AML-193 (cell line): ENCODE measurements at regions not wholly inside any gene's neighbourhood (a gene's known extent, or its start where the extent isn't known, plus 50 kb on each side); places are given as distances from the start of the nearest gene placed in this dataset.

Experiments
- DNase-seq, 2 experiments: peaks; one replicate each; lab custom pipeline; 2025; lab: John Stamatoyannopoulos, UW

DNA sequence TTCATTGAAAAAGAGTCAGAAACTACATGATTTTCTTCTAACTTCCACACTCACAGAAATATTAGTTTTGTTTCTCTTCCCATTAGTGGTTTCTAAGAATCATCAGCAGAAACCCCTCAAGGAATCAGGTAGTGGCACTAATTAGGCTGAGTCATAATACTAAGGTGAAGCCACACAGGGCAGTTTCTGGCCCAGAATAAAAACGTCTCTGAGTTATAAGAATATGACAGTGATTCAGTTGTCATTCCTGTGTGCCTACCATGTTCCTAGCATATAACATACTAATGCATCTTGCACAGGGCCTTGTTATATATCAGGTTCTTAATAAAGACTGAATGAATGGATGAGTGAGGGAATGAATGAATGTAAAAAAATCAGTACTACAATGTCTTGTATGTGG, 206.0 kb upstream of the PLEKHG7 start:
- DNase-seq: no peak

DNA sequence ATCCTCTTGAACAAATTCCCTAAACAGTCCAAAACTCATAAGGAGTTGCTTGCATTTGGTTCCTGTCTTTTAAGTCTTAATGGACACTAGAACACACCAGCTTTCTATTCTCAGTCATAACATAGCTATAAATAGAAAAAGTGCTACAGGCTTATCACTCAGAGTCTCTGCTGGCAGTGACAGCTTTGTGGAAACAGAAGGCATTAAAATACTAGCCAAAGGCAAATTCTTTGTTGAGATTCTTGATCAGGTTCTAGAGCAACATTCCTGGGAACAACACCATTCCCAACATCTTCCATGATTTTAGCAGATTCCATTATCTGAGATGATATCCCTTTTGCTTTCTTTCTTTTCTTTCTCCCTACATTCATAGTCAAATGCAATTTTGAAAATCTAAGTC, 207.7 kb upstream of the PLEKHG7 start:
- DNase-seq: no peak

DNA sequence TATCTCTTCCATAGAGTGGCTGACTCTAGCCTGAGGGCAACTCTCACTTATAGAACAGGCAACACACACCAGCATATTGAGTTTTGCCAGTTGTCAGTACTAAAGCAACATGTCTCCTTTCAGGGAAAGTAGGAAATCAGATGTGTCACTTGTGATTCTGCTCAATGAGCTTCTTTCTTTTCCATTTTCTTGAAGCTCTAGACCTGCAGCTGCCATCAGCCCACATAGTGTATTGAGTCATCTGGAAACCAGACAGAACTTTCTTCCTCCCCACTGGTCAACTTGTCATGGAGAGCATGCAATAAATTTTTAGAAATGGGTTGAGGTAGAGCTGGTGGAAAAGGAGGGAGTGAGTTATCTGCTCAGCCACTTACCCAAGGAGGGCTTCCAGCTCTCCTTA, 209.0 kb upstream of the PLEKHG7 start:
- DNase-seq: no peak

DNA sequence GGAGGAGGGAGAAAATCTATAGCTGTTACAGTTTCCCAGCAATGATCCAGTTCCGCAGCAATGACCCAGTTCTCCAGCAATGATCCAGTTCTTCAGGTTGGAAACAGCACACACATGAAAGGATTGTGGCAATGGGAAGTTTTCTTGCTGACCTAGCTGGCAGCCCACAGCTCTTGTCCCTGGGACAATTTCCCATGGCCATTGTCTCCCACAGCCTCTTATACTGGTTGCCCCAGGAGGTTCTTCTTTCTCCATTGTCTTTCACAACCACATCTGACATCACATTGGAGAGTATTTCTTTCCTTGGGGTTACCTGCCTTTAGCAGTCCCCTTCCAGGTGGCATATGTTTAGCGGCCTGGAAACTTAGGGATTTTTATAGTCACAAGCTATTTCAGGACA, 209.8 kb upstream of the PLEKHG7 start:
- no peak for DNase-seq

DNA sequence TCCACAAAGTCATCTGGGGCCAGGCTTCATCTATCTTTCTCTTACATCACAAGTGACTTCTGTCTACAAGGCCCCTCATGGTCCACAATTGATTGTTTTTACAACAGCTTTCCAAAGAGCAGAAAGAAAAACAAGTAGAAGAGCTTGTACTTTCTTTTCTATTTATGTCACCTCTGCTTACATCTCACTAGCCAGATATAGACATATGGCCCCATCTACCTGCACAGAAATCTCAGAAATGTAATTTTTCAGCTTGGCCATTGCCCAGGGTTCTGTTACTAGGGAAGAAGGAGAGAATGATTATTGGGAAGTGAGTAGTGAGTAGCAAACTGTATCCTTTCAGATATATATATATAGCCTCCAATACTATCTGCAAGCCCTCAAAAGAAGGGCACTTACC, 210.5 kb upstream of the PLEKHG7 start:
- DNase-seq: no peak

DNA sequence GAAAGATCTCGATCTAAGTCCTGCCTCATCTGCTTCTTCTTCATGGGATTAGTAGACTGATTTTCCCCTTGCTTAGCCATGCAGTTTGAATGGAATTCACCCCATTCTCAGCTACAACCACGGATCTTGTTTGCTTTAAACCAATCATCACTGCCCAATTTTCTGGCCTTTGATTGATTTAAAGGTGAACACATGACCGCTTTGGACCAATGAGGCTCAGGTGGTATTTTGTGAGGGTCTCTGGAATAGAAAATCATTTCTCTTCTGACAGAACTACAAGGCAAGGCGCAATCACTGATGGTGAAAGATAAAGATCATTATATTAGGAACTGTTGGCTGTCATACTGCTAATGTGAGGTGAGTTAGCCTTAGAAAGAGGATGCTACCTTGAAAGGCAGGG, 213.0 kb upstream of the PLEKHG7 start:
- DNase-seq: no peak

DNA sequence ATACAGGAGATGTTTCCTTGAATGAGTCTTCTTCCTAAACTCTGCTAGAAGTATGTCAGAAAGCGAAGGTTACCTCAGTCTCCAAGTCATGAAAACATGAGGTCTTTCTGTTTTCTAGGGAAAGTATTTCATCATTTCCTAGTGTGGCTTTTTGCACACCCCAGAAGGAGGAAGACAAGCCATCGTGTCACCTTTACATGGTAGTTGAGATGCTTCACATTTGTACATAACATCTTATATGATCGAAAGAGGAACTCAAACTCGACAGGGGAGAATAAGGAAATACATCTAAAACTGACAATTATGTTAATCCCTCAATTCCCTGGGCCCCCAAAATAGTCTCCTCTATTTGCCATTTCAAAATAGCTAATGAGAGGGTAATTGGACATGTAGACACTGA, 214.1 kb upstream of the PLEKHG7 start:
- DNase-seq: peak; percentile 10 to 18

DNA sequence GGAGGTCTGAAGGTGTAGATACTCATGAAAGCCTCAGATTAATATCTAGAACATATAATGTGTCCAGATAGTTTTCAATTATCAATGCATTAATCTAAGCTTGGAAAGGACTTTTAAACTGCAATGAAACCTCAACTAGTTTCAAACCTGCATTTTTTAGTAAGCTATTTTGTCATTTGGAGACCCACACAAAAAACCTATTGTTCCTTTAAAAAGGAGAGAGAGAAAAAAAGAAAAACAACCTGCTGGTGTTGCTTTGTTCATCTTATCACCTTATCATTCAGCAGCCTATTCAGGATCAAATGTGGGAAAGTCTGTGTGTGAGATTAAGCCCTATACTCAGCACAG, 215.7 kb upstream of the PLEKHG7 start:
- no peak for DNase-seq

DNA sequence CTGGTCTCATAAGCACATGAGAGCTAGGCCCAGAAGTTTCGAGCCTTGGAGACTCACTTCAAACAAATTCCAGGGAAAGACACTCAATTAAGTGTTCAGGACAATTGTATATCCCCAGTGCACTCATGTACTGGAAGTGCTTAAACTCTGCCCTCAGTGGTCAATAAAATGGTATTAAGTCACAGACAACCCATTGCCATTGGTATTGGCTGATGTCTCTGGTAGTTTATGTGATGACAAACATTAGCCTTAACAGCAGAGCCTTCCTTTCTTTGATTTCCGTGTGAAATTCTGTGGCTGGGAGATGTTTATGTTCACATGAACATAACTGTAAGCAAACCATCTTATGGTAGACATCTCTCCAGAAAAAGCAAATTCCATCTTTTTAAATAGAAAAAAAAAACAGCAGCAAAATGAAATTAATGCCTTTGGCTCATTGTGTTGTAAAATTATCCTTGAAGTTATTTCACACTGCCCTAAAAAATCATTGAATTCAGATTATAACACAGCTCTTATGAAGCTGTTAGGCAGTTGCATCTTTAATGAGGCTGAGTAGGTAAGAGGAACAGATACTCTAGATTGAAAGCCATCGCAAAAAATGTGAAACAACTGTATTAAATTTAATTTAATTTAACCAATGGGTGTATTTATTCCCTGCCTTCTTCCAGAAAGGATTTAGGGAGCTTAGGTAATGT, 216.2 kb upstream of the PLEKHG7 start:
- DNase-seq: no peak

DNA sequence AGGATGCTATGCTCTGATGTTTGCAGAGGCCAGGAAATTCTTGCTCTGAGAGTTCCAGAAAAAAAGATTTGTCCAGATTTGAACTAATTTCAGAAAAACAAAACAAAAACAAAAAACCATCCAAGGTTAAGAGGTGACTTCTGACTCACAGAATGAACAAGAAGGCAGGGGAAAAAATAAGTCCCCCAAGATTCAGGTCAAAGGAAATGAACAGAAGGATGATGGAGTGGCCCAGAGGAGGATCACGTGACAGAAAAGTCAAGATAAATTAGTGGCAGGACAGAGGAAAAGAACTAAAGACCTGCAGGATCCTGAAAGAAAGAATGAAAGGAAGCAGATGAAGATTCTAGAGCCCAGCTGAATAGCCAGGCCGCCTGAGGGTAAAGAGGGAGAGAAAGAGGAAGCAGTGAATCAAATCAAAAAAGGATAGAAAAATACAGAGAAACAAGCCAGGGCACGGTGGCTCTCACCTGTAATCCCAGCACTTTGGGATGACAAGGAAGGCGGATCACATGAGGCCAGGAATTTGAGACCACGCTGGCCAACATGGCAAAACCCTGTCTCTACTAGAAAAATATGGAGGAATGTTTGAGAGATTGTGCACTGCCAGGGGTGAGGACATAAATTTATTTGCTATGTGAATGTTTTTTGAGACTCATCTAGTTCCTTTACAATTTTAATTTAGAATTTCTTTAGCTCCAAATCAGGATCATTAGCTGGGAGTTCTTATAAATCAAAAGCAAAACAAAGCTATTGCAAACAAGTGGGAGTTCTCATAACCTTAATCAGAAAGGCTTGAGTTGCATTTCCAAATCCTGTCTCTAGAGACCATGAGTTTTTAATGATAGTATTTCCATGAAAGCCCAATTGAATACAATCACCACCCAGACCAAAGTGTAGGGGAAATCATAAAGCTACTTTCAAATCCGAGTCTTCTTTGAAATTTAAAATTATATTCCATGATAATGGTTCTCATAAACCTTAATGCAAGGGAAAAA, 217.1 kb upstream of the PLEKHG7 start:
- no peak for DNase-seq

DNA sequence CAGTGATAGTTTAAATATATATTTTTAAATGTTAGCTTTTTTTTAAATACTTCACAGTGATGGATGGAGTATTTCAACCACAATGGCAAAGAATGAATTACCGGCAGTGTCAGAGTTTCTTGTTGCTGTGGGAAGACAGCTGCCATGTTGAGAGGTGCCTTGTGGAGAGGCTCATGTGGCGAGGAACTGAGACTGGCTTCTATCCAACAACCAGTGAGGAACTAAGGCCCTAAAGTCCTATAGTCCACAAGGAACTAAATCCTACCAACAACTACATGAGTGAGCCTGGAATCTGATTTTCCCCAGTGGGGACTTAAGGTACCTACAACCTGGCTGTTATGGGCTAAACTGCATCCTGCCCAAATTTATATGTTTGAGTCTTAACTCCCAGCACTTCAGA, 220.2 kb upstream of the PLEKHG7 start:
- DNase-seq: no peak

DNA sequence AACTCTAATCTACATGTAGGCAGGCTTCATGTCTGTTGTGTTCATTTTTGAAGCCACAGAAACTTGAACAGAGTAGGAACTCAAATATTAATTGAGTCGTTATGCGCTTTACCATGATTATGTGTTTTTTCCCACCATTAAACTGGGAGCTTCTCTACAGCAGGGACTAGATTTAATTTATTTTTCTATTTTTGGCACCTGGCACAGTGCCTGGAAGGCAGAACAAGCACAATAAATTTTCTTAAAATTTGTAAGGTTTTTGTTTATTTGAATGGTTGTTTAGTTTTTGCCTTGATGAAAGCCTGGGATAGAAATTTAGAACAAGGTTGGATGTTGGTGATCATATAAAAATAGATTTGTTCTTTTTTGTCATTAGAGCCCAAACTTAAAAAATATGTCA, 221.7 kb upstream of the PLEKHG7 start:
- DNase-seq: no peak

DNA sequence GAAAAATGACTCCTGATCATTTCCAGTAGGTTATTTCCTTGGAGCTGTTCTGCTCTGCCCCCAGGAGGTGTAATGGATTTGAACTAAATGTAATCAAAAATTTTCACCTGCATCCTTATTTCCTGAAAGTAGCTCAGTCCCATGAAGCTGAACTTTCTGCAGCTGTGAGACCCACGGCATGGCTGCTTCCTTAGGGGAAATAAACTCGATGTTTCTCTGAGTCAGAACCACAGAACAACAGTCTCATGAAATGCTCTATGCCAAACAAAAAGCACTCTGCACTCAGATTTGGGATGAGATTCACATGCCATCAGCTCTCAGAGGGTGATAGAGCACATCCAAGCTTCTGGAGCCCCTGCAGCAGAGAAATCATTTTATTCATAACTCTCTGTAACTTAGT, 224.1 kb upstream of the PLEKHG7 start:
- no peak for DNase-seq

DNA sequence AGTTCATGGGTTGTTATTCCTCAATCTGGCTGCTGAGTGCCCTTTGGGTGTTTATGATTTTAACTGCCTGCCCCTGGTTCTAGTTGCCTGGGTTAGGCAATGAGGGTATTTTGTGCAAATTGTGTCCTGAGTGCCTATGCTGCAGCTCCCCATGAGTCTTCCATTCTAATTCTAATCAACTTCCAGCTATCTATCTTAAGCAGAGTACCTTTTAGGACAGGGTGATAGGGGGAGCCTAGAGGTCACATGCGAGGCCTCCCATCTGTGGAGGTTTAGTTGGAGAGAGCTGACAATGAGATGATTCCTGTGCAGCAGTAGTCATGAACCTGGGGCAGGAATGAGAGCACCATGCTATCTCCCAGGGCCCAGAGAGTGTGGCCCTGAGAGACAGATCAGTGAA, 225.9 kb upstream of the PLEKHG7 start:
- no peak for DNase-seq

DNA sequence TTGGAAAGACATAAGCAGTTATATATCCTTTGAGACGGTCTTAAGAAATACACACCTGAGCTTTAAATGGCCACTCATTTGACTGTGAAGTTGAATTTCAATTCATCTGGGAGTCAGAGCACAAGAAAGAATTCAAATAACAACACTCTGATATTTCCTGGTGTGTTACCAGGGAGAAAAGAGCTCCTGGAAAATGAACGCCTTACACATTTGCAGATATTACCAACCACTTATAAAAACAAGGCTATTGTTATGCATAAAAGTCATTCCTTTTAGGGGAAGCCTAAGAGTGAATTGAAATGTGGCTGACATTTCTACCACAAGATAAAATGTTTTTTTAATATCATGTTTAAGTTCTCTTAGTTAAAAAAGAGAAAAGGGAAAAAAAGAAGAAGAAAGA, 229.2 kb upstream of the PLEKHG7 start:
- DNase-seq: no peak

DNA sequence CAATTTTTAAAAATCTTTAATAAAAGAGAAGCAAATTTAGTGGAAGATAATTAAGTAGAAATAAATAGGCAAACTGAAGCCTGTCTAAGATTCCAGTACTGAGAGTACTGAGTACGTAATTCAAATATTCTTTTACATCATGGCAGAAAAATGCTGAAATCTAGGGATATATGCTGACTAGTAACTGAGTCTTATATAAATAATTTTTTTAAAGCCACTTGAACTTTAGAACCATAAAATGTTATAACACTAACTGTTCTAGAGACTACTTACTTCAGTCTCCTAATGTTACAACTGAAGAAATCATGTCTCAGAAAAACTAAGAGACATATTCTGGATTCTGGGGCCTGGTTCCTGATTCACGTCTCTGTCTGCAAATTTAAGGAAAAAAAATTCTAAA, 230.6 kb upstream of the PLEKHG7 start:
- DNase-seq: no peak

DNA sequence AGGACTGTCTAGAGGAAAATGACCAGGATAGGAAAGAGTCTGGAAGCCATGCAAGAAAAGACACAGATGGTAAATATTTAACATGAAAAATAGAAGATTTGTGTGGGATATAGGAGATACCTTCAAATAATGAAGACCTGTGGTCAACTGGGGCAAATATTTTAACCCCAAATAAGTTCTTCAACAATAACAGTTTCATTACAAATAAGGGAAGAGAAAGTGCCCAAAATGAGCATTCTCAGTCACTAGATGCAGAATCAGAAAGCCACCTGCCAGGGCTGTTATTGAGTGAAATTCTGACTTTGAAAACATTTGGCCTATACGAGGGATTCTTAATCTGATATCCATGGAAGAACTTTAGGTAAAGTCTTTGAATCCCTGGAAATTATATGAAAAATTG, 231.2 kb upstream of the PLEKHG7 start:
- DNase-seq: no peak

DNA sequence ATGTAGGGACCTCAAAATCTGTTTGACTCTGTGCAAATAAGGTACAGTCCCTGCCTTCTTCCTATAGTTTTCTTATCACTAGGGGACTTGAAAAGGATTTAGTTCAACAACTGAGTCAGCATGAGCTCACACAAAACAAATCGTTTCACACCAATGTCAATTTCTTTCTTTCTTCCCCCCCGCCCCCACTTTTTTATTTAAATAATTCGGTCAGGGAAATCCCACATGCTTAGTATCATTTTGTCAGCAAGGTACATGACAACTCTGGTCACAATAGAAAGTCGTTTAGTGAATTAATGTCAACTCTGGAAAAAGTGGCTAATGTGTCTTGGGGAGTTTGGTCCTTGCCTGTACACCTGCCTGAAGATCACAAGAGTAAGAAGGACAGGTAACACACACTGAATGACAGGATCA, 232.2 kb upstream of the PLEKHG7 start:
- DNase-seq: no peak

DNA sequence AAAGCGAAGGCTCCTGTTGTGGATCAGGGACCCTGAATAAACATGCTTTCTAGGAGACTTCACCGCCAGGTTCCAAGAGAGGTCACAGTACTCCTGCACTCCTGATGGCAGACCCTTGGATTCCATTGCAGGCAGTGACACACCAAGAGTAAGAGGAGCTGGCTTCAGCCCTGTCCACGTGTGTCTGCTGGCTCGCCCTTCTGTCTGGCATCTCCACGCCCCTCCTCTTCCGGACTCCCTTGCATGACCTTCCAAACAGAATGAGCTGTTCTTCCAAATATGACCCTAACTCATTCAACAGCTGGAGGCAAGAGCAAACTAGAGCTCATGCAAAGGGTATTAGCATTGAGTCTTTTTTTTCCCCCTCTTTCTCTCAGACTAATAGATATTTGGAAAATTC, 233.0 kb upstream of the PLEKHG7 start:
- no peak for DNase-seq

DNA sequence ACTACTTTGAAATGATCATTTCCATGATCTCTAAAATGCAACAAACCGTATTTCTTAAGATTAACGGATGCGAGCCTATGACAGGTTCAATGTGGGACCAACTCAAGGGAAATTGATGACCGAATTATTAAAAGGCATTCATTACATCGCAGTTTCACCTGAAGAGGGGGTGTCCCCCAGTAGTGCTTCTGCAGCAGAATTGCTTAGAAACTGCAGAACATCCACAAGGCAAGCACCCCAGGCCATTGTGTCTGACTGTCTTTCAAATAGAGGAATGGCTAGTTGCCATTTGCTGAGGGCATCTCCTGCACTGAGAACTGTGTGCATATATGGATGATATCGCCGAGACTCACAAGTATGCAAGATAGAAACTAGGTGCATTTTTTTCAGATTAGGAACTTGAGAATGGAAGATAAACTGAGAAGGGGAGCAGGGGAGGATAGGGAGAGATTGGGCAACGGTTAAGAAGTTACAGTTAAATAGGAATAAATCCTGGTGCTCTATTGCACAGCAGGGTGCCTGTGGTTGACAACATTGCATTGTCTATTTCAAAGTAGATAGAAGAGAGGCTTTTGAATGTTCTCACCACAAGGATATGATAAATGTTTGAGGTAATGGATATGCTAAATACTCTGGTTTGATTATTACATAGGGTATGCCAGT, 234.3 kb upstream of the PLEKHG7 start:
- DNase-seq: no peak

DNA sequence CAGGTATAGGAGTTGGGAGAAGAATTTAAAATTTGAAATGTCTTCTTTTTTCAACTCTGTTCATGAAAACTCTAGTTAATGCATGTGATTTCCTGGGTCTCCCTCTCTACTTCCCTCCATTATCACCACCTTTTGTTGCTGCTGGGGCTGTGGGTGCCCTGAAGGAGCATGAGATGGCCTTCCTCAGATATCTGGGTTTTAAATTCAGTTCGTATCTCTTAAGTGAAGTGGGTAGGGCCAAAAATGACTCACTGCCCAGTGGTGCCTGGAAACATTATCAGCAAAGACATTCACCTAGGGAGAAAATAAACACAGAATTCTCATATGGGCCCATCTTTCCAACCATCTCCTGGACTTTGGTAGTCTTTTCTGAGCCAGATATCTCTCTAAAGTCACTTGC, 234.9 kb upstream of the PLEKHG7 start:
- DNase-seq: no peak

DNA sequence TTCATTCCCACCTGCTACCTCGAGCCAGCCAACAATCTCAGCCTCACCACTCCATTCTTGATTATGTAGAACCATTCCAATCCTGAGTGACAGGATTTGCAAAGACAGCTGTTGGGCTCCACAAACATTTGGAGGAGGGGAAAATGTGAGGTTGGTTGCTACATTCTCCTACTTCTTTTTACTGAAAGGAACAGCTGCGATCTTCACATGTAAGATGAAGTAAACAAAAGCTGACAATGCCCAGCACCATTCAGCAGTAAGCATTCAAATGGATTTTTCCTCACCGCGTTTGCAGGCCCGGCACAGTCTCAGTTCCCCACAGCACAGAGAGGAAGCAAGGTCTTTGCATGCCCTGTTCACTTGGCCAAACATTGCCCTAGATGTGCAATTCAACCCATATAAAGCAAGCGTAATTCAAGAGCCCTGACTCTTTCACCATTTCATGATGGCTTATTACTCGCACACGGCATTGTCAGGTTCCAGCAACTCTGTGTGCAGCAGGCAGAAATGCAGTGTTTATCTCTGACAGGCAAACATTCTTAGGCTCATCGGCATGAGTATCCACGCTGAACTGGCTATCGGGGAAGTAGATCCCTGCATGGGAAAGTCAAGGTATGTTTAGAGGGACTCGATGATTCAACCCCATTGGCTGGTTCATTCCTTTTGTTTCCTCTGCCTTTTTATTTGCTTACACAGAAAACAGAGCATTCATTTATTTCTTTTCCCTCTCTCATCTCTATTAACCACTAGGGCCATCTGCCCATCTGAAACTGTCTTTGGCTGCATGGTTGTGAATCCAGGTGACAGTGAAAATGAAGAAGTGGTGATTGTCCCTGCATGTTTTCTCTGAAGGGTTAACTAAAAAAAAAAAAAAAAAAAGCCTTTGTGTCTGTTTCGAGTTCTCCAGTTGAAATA, 236.1 kb upstream of the PLEKHG7 start:
- no peak for DNase-seq
